WTC11 (cell line): ENCODE measurements at regions not wholly inside any gene's neighbourhood (a gene's known extent, or its start where the extent isn't known, plus 50 kb on each side); places are given as distances from the start of the nearest gene placed in this dataset.

Experiments
- ATAC-seq: fragments of 200-7000 bp; cut with Tn5 transposase; 2 replicates; pipeline ENCODE4 v1.10.0; 2021; ENCODE audit warnings: mild to moderate bottlenecking, moderate library complexity
- CTCF ChIA-PET: fragments of 300-600 bp; sonication (Branson Sonifier 250); formaldehyde crosslinking; loops from one replicate; lab custom pipeline; 2021; ENCODE audit warnings: antibody characterized with exemption; lab: Charles Lee
- POLR2A ChIA-PET: fragments of 350-600 bp; sonication (Branson Sonifier 250); formaldehyde crosslinking; loops from one replicate; lab custom pipeline; 2021; ENCODE audit warnings: antibody characterized with exemption; lab: Charles Lee
- DNase-seq: peaks from one replicate; pipeline ENCODE4 v3.0.0; 2021; ENCODE audit warnings: low spot score
- H3K27ac Mint-ChIP-seq: 2 replicates; pipeline ENCODE4 v1.8.0; 2021; ENCODE audit warnings: mixed read lengths
- H3K27me3 Mint-ChIP-seq: 2 replicates; pipeline ENCODE4 v1.8.0; 2021; ENCODE audit warnings: low read depth, mild to moderate bottlenecking, moderate library complexity, mixed read lengths
- H3K36me3 Mint-ChIP-seq: 2 replicates; pipeline ENCODE4 v1.8.0; 2021; ENCODE audit warnings: mixed read lengths
- H3K4me1 Mint-ChIP-seq: 2 replicates; pipeline ENCODE4 v1.8.0; 2022; ENCODE audit warnings: mixed read lengths
- H3K4me3 Mint-ChIP-seq: 2 replicates; pipeline ENCODE4 v1.8.0; 2021; ENCODE audit warnings: mild to moderate bottlenecking, moderate library complexity, mixed read lengths
- H3K9me3 Mint-ChIP-seq: 2 replicates; pipeline ENCODE4 v1.8.0; 2021; ENCODE audit warnings: mixed read lengths
- AR ChIP-seq: fragments of 250-450 bp; sonication (Bioruptor Pico); IDR thresholded peaks from 2 replicates; pipeline ENCODE4 v1.9.0; 2021; ENCODE audit warnings: mild to moderate bottlenecking
- ARID4B ChIP-seq: sonication (generic); formaldehyde crosslinking; IDR thresholded peaks from 2 replicates; pipeline ENCODE4 v1.8.0; 2023; ENCODE audit warnings: missing genetic modification reagents, mild to moderate bottlenecking, borderline replicate concordance
- CREB1 ChIP-seq: sonication (generic); formaldehyde crosslinking; IDR thresholded peaks from 2 replicates; pipeline ENCODE4 v1.8.0; 2023; ENCODE audit warnings: mild to moderate bottlenecking, missing genetic modification reagents
- ELF4 ChIP-seq: sonication (generic); formaldehyde crosslinking; IDR thresholded peaks from 2 replicates; pipeline ENCODE4 v1.8.1; 2022; ENCODE audit warnings: low read depth, mild to moderate bottlenecking, moderate library complexity, missing genetic modification reagents
- FOXK1 ChIP-seq: sonication (generic); formaldehyde crosslinking; IDR thresholded peaks from 2 replicates; pipeline ENCODE4 v1.8.0; 2022; ENCODE audit warnings: mild to moderate bottlenecking, moderate library complexity, missing genetic modification reagents
- GTF2I ChIP-seq: fragments of 250-450 bp; sonication (Bioruptor Pico); conservative IDR thresholded peaks from 2 replicates; pipeline ENCODE4 v1.4.0; 2021; ENCODE audit warnings: mild to moderate bottlenecking
- JAZF1 ChIP-seq: fragments of 250-450 bp; sonication (Bioruptor Pico); IDR thresholded peaks from 2 replicates; pipeline ENCODE4 v1.9.0; 2021; ENCODE audit warnings: moderate library complexity, mild to moderate bottlenecking, inconsistent platforms
- NFATC4 ChIP-seq: fragments of 250-450 bp; sonication (Bioruptor Pico); IDR thresholded peaks from 2 replicates; pipeline ENCODE4 v1.9.0; 2021; ENCODE audit warnings: mild to moderate bottlenecking
- NFYB ChIP-seq: sonication (generic); formaldehyde crosslinking; conservative IDR thresholded peaks from 2 replicates; pipeline ENCODE4 v1.8.0; 2022; ENCODE audit warnings: low read depth, missing genetic modification reagents
- SOX15 ChIP-seq: fragments of 250-450 bp; sonication (Bioruptor Pico); IDR thresholded peaks from 2 replicates; pipeline ENCODE4 v1.9.0; 2021; ENCODE audit warnings: mild to moderate bottlenecking
- STAT6 ChIP-seq: sonication (generic); formaldehyde crosslinking; conservative IDR thresholded peaks from 2 replicates; pipeline ENCODE4 v1.8.1; 2023; ENCODE audit warnings: mild to moderate bottlenecking, low read depth, missing genetic modification reagents, moderate library complexity
- ZNF219 ChIP-seq: sonication (generic); formaldehyde crosslinking; IDR thresholded peaks from 2 replicates; pipeline ENCODE4 v1.8.0; 2023; ENCODE audit warnings: missing genetic modification reagents, mild to moderate bottlenecking, borderline replicate concordance
- ZNF232 ChIP-seq: sonication (generic); formaldehyde crosslinking; IDR thresholded peaks from 2 replicates; pipeline ENCODE4 v1.8.0; 2022; ENCODE audit warnings: mild to moderate bottlenecking, missing genetic modification reagents
- ZNF317 ChIP-seq: sonication (generic); formaldehyde crosslinking; IDR thresholded peaks from 2 replicates; pipeline ENCODE4 v1.8.1; 2023; ENCODE audit warnings: low read depth, mild to moderate bottlenecking, moderate library complexity, missing genetic modification reagents, borderline replicate concordance
- ZNF416 ChIP-seq: fragments of 250-450 bp; sonication (Bioruptor Pico); IDR thresholded peaks from 2 replicates; pipeline ENCODE4 v1.9.0; 2021; ENCODE audit warnings: mild to moderate bottlenecking, inconsistent platforms
- ZNF532 ChIP-seq: fragments of 250-450 bp; sonication (Bioruptor Pico); IDR thresholded peaks from 2 replicates; pipeline ENCODE4 v1.9.0; 2021; ENCODE audit warnings: mild to moderate bottlenecking, borderline replicate concordance
- TF ChIP-seq, protein P1 (sequence below): sonication (generic); formaldehyde crosslinking; IDR thresholded peaks from 2 replicates; pipeline ENCODE4 v1.8.0; 2023; ENCODE audit warnings: missing genetic modification reagents

DNA sequence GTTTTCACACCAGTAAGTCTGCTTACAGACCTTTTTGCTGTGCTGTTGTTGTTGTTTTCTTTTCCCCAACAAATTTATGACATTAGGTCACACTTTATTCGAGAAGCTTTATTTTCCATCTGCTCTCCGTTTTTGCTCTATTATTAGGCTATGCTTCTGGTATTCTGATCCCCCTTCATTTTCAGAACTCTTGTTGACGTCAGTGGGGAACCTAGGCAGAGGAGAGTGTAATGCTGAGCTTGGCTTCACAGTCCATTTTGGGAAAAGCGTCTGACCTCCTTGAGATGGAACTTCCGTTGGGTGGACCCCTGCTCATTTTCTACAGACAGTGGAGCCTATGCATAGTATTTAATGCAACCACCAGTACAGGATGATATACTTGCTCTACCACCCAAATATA lies 387.9 kb upstream of the MEF2C start:
- Mint-ChIP-seq H3K9me3 (no peaks in the 10 kb centered on the region), H3K27ac (no peak overlapping the region), H3K27me3 (no peaks in the 10 kb centered on the region), H3K4me3 (no peak overlapping the region), H3K4me1 (0 out of 2 replicates have a peak, but pooled peaks cover 4% of the 10 kb centered on the region), H3K36me3 (no peaks in the 10 kb centered on the region)
- TF ChIP-seq ELF4 (CRISPR knock-in tag): no peak
- TF ChIP-seq NFATC4 (CRISPR knock-in tag): no peak
- no peak for TF ChIP-seq GTF2I (CRISPR knock-in tag)
- no peak for TF ChIP-seq FOXK1 (CRISPR knock-in tag)
- TF ChIP-seq, protein P1, sequence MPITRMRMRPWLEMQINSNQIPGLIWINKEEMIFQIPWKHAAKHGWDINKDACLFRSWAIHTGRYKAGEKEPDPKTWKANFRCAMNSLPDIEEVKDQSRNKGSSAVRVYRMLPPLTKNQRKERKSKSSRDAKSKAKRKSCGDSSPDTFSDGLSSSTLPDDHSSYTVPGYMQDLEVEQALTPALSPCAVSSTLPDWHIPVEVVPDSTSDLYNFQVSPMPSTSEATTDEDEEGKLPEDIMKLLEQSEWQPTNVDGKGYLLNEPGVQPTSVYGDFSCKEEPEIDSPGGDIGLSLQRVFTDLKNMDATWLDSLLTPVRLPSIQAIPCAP (CRISPR knock-in tag): no peak
- TF ChIP-seq NFYB: no peak
- TF ChIP-seq AR: no peak
- no peak for TF ChIP-seq SOX15 (CRISPR knock-in tag)
- DNase-seq (no peak), ATAC-seq (no peak)
- ChIA-PET POLR2A (no interaction called here), CTCF (interaction anchor here (1.1 kb wide), 1 partner anchor 13 kb away, joined by 3 read pairs; no protein-coding TSS in a partner anchor)

GRCh38 chr5:89269721-89270120 lies 386.7 kb upstream of the MEF2C start:
- no peak for TF ChIP-seq GTF2I (CRISPR knock-in tag)
- no peak for TF ChIP-seq ZNF219 (CRISPR knock-in tag)
- Mint-ChIP-seq H3K27ac (no peak overlapping the region), H3K9me3 (no peaks in the 10 kb centered on the region), H3K36me3 (no peaks in the 10 kb centered on the region), H3K27me3 (no peaks in the 10 kb centered on the region), H3K4me1 (0 out of 2 replicates have a peak, but pooled peaks cover 3% of the 10 kb centered on the region), H3K4me3 (no peak overlapping the region)
- no peak for ATAC-seq
- DNase-seq: no peak
- CTCF ChIA-PET: no interaction called here
- POLR2A ChIA-PET: no interaction called here

DNA sequence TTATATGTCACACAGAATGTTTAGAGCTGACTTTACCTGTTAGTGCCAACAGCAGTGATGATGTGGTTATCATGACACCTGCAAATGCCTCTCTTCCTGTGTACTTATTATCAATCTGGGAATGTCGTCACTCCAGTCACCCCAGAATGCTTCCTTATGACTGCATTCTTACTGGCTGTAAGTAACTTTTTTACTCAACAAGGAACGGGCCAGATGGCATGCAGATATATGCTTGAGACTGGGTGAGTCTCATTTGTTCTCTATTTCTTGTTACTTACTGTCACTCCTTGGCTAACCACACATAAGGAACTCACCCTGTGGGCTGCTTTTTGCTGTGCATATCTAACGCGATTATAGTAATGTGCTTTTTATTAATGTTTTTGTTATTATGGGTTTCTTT lies 385.5 kb upstream of the MEF2C start:
- 0 out of 2 replicates have a peak, but pooled peaks cover 2% of the 10 kb centered on the region for H3K4me1 Mint-ChIP-seq
- no peak overlapping the region for H3K4me3 Mint-ChIP-seq
- H3K27me3 Mint-ChIP-seq: no peaks in the 10 kb centered on the region
- POLR2A ChIA-PET: no interaction called here
- DNase-seq (no peak), ATAC-seq (no peak)
- no peaks in the 10 kb centered on the region for H3K36me3 Mint-ChIP-seq
- H3K9me3 Mint-ChIP-seq: no peaks in the 10 kb centered on the region
- CTCF ChIA-PET: no interaction called here
- no peak overlapping the region for H3K27ac Mint-ChIP-seq
- TF ChIP-seq ZNF232 (no peak), CREB1 (no peak), JAZF1 (CRISPR knock-in tag) (no peak), ZNF317 (CRISPR knock-in tag) (no peak), ZNF532 (CRISPR knock-in tag) (no peak), ARID4B (no peak), STAT6 (CRISPR knock-in tag) (no peak), ZNF416 (CRISPR knock-in tag) (no peak)
